AG10803 (cell line): ENCODE measurements at regions not wholly inside any gene's neighbourhood (a gene's known extent, or its start where the extent isn't known, plus 50 kb on each side); places are given as distances from the start of the nearest gene placed in this dataset.

Source experiments
- DNase-seq: peaks from one replicate; pipeline ENCODE4 v3.0.0; 2010; ENCODE audit warnings: low read depth
- H3K4me3 ChIP-seq: 2 replicates; pipeline ENCODE4 v1.5.1; 2011; ENCODE audit warnings: mild to moderate bottlenecking, low read length, control low read depth
- CTCF ChIP-seq: conservative IDR thresholded peaks from 2 replicates; pipeline ENCODE4 v1.5.1; 2011; ENCODE audit warnings: mild to moderate bottlenecking, low read length, control low read depth, inconsistent platforms

- H3K4me3 ChIP-seq, result no peak overlapping the region
- TF ChIP-seq CTCF, result no peak
Observed at GRCh38 chr12:13875744-13876143, 105.7 kb downstream of the GRIN2B start.

GRCh38 chr12:13870255-13870654, 111.1 kb downstream of the GRIN2B start:
- no peak for TF ChIP-seq CTCF
- DNase-seq, result no peak
- H3K4me3 ChIP-seq, result no peak overlapping the region

More at GRCh38 chr12:13875744-13876143, 105.7 kb downstream of the GRIN2B start:
- DNase-seq, result no peak

- H3K4me3 ChIP-seq, result no peak overlapping the region
- peak; percentile 98 for TF ChIP-seq CTCF
- peak; percentile 73 for DNase-seq
Observed at GRCh38 chr12:13864081-13864673, 117.2 kb downstream of the GRIN2B start.

- no peak for DNase-seq
- TF ChIP-seq CTCF, result no peak
- H3K4me3 ChIP-seq, result no peak overlapping the region
Observed at GRCh38 chr12:13857750-13858149, 123.7 kb downstream of the GRIN2B start.

- TF ChIP-seq CTCF, result no peak
- no peak for DNase-seq
- H3K4me3 ChIP-seq, result no peak overlapping the region
Observed at GRCh38 chr12:13853471-13853870, 127.9 kb downstream of the GRIN2B start.

- no peak overlapping the region for H3K4me3 ChIP-seq
- TF ChIP-seq CTCF, result no peak
- DNase-seq, result no peak
Observed at GRCh38 chr12:13851828-13852227, 129.6 kb downstream of the GRIN2B start.

- no peak for TF ChIP-seq CTCF
- H3K4me3 ChIP-seq, result no peak overlapping the region
- DNase-seq, result no peak
Observed at GRCh38 chr12:13849456-13849855, 131.9 kb downstream of the GRIN2B start.
